ENCODE measurements at regions not wholly inside any gene's neighbourhood (a gene's known extent, or its start where the extent isn't known, plus 50 kb on each side); places are given as distances from the start of the nearest gene placed in this dataset.
A peak's percentile ranks its signal among the peaks of the same experiment; 100 is the strongest.
"Not testable (repeated sequence)": the region's sequence is repeated elsewhere in the genome, so short reads cannot be mapped to it uniquely, and the experiment has no call there.

GRCh38 chr17:30718099-30718447, 106.4 kb downstream of the CRLF3 start:
- not testable (repeated sequence) for H3K27ac Mint-ChIP-seq; ATAC-seq (ENCODE audit: low read depth); H3K9me3 Mint-ChIP-seq; H3K36me3 Mint-ChIP-seq; DNase-seq (ENCODE audit: low spot score in 2 of 2); H3K27me3 Mint-ChIP-seq; H3K4me3 Mint-ChIP-seq
- peaks cover 14% of the 10 kb centered on the region for H3K4me1 Mint-ChIP-seq

GRCh38 chr17:30717291-30718098, 107.0 kb downstream of the CRLF3 start:
- Mint-ChIP-seq H3K27me3 (peaks cover 1% of the 10 kb centered on the region), H3K27ac (no peak overlapping the region), H3K4me1 (peaks cover 14% of the 10 kb centered on the region), H3K36me3 (no peaks in the 10 kb centered on the region), H3K4me3 (no peak overlapping the region), H3K9me3 (no peaks in the 10 kb centered on the region)
- ATAC-seq (ENCODE audit: low read depth) (no peak), DNase-seq (ENCODE audit: low spot score in 2 of 2) (no peak)

DNA sequence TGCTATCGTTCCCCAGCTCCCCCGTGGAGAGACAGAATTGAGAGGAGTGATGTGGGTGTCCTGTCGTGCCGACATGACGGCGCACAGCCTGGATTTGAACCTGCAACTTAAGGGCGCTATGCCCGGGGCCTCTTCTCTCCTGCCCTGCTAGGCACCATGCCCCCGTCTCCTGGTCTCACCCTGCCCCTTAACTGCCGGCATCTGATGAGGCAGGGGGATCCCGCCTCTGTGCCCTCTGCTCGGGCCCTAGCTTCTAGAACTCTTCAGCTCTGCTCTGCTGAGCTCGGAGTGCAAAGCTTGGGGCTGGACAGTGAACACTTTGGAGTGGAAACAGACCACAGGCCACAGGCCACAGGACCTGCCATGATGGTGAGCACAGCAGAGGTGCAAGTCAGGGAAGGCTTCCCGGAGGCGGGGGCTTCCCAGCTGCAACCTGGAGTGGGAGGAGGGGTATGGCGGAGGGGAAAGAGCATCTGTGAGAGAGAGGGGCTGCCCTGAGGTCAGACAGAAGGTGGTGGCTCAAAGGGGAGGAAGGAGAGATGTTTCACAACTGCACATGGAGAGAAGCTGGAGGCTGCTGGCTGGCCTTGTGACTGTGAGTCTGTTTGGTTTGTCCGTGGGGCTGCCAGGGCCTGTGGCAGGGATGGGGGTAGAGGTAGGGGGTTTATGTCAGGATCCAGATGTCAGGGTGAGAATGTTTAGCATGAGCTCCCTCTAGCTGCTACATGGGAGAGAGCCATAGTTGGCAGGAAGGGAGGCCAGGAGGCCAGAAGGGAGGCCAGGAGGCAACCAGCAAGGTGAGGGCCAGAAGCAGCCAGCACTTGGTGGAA, 107.8 kb downstream of the CRLF3 start:
- no peak overlapping the region for H3K4me3 Mint-ChIP-seq
- H3K27ac Mint-ChIP-seq, result peak overlapping the region; percentile 31
- peaks cover 1% of the 10 kb centered on the region for H3K27me3 Mint-ChIP-seq
- peaks cover 14% of the 10 kb centered on the region for H3K4me1 Mint-ChIP-seq
- H3K36me3 Mint-ChIP-seq, result no peaks in the 10 kb centered on the region
- DNase-seq (ENCODE audit: low spot score in 2 of 2), result no peak
- no peak for ATAC-seq (ENCODE audit: low read depth)
- H3K9me3 Mint-ChIP-seq, result no peaks in the 10 kb centered on the region

GRCh38 chr17:30714825-30715622, 109.5 kb downstream of the CRLF3 start:
- H3K36me3 Mint-ChIP-seq; H3K27me3 Mint-ChIP-seq; H3K27ac Mint-ChIP-seq; H3K9me3 Mint-ChIP-seq; DNase-seq (ENCODE audit: low spot score in 2 of 2); H3K4me3 Mint-ChIP-seq: not testable (repeated sequence)
- H3K4me1 Mint-ChIP-seq, result peaks cover 19% of the 10 kb centered on the region
- peak; percentile 82 for ATAC-seq (ENCODE audit: low read depth)

DNA sequence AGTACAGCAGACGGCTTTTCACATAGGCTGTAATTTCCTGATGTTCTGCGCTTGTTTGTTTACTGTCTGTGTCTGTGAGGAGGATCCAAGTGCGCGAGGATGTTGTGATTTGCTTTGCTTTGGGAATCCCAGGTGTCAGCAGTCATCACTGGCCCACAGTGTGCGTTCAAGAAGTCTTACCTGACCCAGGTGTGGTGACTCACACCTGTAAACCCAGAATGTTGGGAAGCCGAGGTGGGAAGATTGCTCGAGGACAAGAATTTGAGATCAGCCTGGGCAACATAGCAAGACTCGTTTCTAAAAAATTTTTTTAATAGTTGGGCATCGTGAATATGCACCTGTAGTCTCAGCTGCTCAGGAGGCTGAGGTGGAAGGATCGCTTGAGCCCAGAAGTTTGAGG, 110.7 kb downstream of the CRLF3 start:
- peaks cover 16% of the 10 kb centered on the region for H3K4me1 Mint-ChIP-seq
- not testable (repeated sequence) for H3K27ac Mint-ChIP-seq; H3K4me3 Mint-ChIP-seq; H3K27me3 Mint-ChIP-seq; ATAC-seq (ENCODE audit: low read depth); H3K9me3 Mint-ChIP-seq; DNase-seq (ENCODE audit: low spot score in 2 of 2); H3K36me3 Mint-ChIP-seq

GRCh38 chr17:30712859-30713258, 111.6 kb downstream of the CRLF3 start:
- H3K27ac Mint-ChIP-seq; H3K9me3 Mint-ChIP-seq; H3K4me3 Mint-ChIP-seq; DNase-seq (ENCODE audit: low spot score in 2 of 2); H3K36me3 Mint-ChIP-seq; ATAC-seq (ENCODE audit: low read depth): not testable (repeated sequence)
- H3K4me1 Mint-ChIP-seq, result peaks cover 19% of the 10 kb centered on the region
- peaks cover 13% of the 10 kb centered on the region for H3K27me3 Mint-ChIP-seq

DNA sequence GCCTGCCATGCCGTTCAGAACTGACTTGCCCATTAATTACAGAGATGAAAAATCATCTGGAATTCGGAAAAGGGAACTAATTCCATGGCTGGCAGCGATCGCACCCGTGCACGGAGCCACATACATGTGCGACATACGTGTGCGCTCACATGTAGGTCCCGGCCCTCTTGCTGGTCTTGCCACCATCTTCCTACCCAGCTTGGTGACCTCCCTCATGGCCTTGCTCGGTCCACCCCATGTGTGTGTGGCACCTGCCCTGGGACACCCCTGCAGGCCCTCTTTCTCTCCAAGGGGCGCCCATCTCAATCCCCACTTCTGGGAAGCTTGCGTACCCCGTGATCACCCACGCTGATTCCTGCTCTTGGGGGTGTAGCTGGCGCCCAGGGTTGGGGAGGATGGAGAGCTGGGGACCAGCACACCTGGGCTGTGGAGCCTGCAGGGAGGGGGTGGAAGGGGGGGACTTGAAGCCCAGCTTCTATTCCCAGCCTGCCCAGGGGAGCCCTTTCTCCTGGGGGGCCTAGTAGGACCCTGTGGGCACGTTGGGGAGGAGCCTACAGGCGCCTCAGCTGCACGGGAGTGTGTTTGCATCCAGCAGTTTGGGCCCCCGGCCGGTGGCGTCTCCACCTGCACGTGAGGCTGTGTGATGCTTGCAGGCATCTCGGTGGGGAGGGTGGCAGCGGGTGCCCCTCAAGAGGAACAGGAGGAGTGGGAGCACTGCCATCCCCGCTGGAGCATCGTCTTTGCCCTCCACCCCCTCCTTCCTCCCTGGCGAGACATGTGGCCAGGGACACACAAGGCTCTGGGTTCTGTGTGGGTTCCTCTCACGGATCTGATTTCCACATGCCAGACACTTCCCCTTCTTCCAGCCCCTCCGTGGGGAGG, 112.6 kb downstream of the CRLF3 start:
- peak overlapping the region; percentile 81 for H3K4me3 Mint-ChIP-seq
- peaks cover 14% of the 10 kb centered on the region for H3K27me3 Mint-ChIP-seq
- not testable (repeated sequence) for H3K9me3 Mint-ChIP-seq; H3K27ac Mint-ChIP-seq; DNase-seq (ENCODE audit: low spot score in 2 of 2); H3K36me3 Mint-ChIP-seq; ATAC-seq (ENCODE audit: low read depth)
- H3K4me1 Mint-ChIP-seq, result peaks cover 26% of the 10 kb centered on the region

DNA sequence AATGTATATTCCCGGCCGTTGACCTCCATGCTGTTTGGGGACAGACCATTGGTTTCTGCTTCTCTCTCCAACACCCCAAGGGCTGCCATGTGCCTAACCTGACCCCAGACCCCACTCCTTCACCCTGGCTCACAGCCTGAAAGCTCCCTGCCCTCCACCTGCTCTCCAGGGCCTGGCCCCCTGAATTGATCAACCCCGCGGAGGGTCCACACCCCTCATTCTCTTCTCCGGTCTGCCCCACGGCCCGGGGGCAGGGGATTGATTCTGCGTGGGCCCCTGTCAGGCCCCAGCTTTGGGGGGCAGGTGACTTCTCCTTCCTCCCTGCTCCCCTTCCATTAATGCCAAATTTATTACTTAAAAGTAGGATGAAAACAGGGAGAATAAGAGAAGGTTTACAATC, 113.3 kb downstream of the CRLF3 start:
- H3K27ac Mint-ChIP-seq; H3K9me3 Mint-ChIP-seq; DNase-seq (ENCODE audit: low spot score in 2 of 2); ATAC-seq (ENCODE audit: low read depth); H3K36me3 Mint-ChIP-seq: not testable (repeated sequence)
- peaks cover 30% of the 10 kb centered on the region for H3K4me1 Mint-ChIP-seq
- H3K27me3 Mint-ChIP-seq, result peaks cover 17% of the 10 kb centered on the region
- peak overlapping the region; percentile 81 for H3K4me3 Mint-ChIP-seq

DNA sequence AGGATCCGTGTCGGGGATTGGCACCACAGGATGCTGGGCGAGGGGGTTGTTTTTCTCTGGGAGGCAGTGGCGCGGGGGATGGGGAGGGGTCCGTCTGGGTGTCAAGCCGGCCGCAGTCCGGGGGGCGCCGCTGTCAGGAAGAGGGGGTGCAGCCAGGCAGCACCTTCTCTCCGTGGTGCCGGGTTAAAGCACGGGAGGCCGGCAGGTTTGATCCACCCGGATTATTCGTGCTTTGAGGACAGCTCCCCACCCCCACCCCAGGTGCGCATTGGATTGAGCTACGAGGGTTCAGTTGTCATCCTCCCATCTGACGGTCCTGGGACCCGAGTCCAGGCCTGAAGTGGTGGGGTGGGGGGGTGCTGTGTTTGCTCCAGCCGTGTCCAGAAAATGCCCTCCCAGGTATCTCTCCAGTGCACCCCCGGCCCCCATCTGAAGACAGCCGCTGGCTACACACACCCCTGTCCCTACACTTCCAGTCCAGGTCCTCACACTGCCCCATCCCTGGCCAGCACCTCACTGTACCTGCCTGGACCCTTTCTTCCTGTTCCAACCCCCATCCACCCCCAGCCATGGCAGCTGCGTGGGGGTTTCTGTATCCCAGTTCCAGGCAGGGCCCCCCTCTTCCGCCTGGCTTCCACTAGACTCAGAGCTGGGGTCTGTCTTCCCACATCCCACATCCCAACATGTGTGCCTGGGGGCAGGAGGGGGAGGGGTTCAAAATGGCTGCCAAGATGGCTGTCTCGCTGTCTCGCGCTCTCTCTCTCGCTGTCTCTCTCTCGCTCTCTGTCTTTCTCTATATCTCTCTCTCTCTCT, 114.0 kb downstream of the CRLF3 start:
- not testable (repeated sequence) for H3K9me3 Mint-ChIP-seq; ATAC-seq (ENCODE audit: low read depth); H3K36me3 Mint-ChIP-seq; H3K27ac Mint-ChIP-seq; DNase-seq (ENCODE audit: low spot score in 2 of 2)
- Mint-ChIP-seq H3K4me1 (peaks cover 33% of the 10 kb centered on the region), H3K4me3 (peak overlapping the region; percentile 81), H3K27me3 (peaks cover 21% of the 10 kb centered on the region)

- ATAC-seq (ENCODE audit: low read depth), result peak; percentile 13
- H3K27ac Mint-ChIP-seq; H3K9me3 Mint-ChIP-seq; DNase-seq (ENCODE audit: low spot score in 2 of 2); H3K36me3 Mint-ChIP-seq: not testable (repeated sequence)
- H3K4me1 Mint-ChIP-seq, result peaks cover 28% of the 10 kb centered on the region
- H3K27me3 Mint-ChIP-seq, result peaks cover 23% of the 10 kb centered on the region
- peak overlapping the region; percentile 81 for H3K4me3 Mint-ChIP-seq
Observed at GRCh38 chr17:30709561-30710275, 114.8 kb downstream of the CRLF3 start.

GRCh38 chr17:30709096-30709495, 115.4 kb downstream of the CRLF3 start:
- not testable (repeated sequence) for H3K9me3 Mint-ChIP-seq; DNase-seq (ENCODE audit: low spot score in 2 of 2); H3K4me3 Mint-ChIP-seq; H3K27ac Mint-ChIP-seq; H3K36me3 Mint-ChIP-seq
- peaks cover 26% of the 10 kb centered on the region for H3K4me1 Mint-ChIP-seq
- ATAC-seq (ENCODE audit: low read depth), result peak; percentile 37
- H3K27me3 Mint-ChIP-seq, result peaks cover 25% of the 10 kb centered on the region
